Gastrocnemius medialis (tissue), 4 donors: ENCODE measurements at regions not wholly inside any gene's neighbourhood (a gene's known extent, or its start where the extent isn't known, plus 50 kb on each side); places are given as distances from the start of the nearest gene placed in this dataset.

ENCODE experiments used
- POLR2A ChIP-seq, 2 donors: fragments of 450-650 bp; IDR thresholded peaks; one replicate each; pipeline ENCODE4 v1.6.1; 2017; ENCODE audit warnings: antibody characterized with exemption in 2 of 2, mild to moderate bottlenecking in 2 of 2, moderate library complexity in 2 of 2
- TF ChIP-seq, protein P1 (sequence below), 5 experiments: fragments of 450-650 bp in 3 of 5; fragments of 200-600 bp in 2 of 5; sonication (generic) in 2 of 5; IDR thresholded peaks in 4 of 5; conservative IDR thresholded peaks in 1 of 5; 1 replicate in 4 of 5; 2 replicates in 1 of 5; pipeline ENCODE4 v1.5.1; 2016 to 2019; ENCODE audit warnings: antibody characterized with exemption in 5 of 5, mild to moderate bottlenecking in 3 of 5, moderate library complexity in 3 of 5

DNA sequence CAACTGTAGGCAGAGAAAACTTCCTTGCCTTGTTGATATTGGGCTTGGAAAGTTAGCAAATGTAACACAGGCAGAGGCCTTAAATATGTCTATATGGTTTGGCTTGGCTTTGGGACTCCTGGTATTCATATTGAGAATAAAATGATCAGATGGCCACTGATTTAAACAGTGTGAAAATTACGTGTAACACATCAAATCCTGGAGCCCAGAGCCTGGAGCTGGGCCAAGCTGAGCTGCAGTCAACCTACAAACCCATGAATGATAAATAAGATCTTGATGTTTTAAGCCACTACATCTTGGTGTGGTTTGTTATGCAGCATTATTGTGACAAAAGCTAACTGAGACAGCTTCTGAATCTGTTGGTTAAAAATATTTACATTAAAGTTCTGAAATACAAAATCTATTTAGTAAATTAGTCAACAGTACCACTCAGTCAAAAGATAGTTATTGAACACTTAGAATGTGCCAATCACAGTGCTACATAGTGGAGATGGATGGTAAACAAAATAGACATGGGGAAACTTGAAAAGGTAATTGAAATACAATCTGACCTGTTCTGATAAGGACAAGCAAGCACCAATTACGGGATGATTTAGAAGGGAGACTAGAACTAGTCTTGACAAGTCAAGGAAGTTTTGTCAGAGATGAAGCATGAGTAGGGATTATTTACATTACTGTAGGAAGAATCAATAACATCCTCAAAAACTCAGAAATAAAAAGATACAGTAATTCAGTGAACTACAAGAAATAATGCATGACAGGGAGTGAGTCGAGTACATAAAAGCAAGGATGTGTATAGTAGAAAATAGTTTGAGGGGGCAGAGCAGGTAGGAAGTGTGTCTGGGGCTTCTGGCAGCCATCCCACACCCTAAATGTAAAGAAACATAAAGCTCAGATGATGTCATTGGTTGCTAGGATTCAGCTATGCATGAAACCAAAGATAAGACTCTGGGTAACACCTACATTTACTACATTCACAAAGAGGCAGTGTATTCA is 157.7 kb downstream of the HNMT start:
- TF ChIP-seq, protein P1, sequence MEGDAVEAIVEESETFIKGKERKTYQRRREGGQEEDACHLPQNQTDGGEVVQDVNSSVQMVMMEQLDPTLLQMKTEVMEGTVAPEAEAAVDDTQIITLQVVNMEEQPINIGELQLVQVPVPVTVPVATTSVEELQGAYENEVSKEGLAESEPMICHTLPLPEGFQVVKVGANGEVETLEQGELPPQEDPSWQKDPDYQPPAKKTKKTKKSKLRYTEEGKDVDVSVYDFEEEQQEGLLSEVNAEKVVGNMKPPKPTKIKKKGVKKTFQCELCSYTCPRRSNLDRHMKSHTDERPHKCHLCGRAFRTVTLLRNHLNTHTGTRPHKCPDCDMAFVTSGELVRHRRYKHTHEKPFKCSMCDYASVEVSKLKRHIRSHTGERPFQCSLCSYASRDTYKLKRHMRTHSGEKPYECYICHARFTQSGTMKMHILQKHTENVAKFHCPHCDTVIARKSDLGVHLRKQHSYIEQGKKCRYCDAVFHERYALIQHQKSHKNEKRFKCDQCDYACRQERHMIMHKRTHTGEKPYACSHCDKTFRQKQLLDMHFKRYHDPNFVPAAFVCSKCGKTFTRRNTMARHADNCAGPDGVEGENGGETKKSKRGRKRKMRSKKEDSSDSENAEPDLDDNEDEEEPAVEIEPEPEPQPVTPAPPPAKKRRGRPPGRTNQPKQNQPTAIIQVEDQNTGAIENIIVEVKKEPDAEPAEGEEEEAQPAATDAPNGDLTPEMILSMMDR (IDR thresholded peaks at IDR 0.05 in 4 of 5, conservative IDR thresholded peaks at IDR 0.05 in 1 of 5), result no peak
- no peak for TF ChIP-seq POLR2A (IDR thresholded peaks at IDR 0.05)
